Brain microvascular endothelial cell (primary cell): ENCODE measurements at regions not wholly inside any gene's neighbourhood (a gene's known extent, or its start where the extent isn't known, plus 50 kb on each side); places are given as distances from the start of the nearest gene placed in this dataset.

Experiments
- DNase-seq: peaks from one replicate; pipeline ENCODE4 v3.0.0-alpha.2; 2020
- H3K27ac ChIP-seq: fragments of 250-450 bp; sonication (Bioruptor Pico); 2 replicates; pipeline ENCODE4 v1.5.1; 2020; ENCODE audit warnings: mild to moderate bottlenecking, moderate library complexity
- H3K27me3 ChIP-seq: fragments of 250-450 bp; sonication (Bioruptor Pico); replicated peaks from 2 replicates; pipeline ENCODE4 v1.5.1; 2020; ENCODE audit warnings: mild to moderate bottlenecking
- H3K36me3 ChIP-seq: fragments of 250-450 bp; sonication (Bioruptor Pico); replicated peaks from 2 replicates; pipeline ENCODE4 v1.5.1; 2020; ENCODE audit warnings: mild to moderate bottlenecking
- H3K4me3 ChIP-seq: 2 replicates; pipeline ENCODE4 v1.5.1; 2011; ENCODE audit warnings: low read depth, mild to moderate bottlenecking, control low read depth, low read length, moderate library complexity
- CTCF ChIP-seq: IDR thresholded peaks from 2 replicates; pipeline ENCODE4 v1.5.1; 2011; ENCODE audit warnings: low read depth, mild to moderate bottlenecking, moderate library complexity, low read length, control low read depth, inconsistent platforms; ENCODE audit errors: missing control alignments
- in situ Hi-C: cut with HindIII; loops from 2 replicates; pipeline ENCODE4 v1.10.0; 2017; ENCODE audit warnings: low sequenced_read_pairs, low pct_ligation_motif_present

DNA sequence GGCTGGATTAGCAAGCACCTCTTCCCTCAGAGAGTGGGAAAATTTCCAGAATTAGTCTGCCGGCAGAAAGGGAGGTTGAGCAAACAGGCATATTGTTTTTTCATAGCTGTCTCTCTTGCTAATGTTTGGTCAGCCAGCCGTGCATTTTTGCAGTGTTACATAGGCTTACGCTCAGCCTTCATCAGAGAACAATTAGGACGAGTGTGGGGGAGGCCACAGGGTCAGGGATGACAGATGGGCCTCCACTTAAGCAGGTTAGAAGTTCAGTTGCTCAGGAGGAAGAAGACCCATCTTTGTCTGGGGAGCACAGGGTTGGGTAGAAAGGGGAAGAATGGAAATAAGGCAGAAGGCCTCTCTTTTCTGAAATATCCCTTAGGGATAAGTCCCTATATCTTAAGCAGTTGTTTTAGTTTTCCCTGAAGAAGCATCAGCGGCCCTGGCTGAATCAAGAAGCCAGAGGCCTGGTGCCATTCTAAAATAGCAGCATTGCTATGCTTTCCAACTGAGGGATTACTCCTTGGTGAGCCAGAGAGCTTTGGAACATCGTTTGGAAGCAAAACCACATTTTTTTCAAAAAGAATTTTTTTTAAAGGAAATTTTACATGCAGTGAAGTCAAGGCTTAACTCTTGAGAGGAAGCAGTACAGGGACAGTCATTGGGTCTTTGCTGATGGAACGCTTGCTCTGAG lies 118.8 kb downstream of the SMIM20 start:
- no peaks in the 10 kb centered on the region for H3K27me3 ChIP-seq
- in situ Hi-C loops, result no loop called here
- DNase-seq, result peak; percentile 78

GRCh38 chr4:26033389-26033788 lies 119.4 kb downstream of the SMIM20 start:
- no peak for TF ChIP-seq CTCF
- H3K36me3 ChIP-seq, result no peaks in the 10 kb centered on the region
- in situ Hi-C loops, result no loop called here
- no peaks in the 10 kb centered on the region for H3K27me3 ChIP-seq
- no peak overlapping the region for H3K27ac ChIP-seq
- no peak overlapping the region for H3K4me3 ChIP-seq
- DNase-seq, result no peak

More for the DNA sequence above, 118.8 kb downstream of the SMIM20 start:
- Histone ChIP-seq H3K4me3 (no peak overlapping the region), H3K36me3 (no peaks in the 10 kb centered on the region), H3K27ac (peak overlapping the region; percentile 62)
- TF ChIP-seq CTCF, result no peak

DNA sequence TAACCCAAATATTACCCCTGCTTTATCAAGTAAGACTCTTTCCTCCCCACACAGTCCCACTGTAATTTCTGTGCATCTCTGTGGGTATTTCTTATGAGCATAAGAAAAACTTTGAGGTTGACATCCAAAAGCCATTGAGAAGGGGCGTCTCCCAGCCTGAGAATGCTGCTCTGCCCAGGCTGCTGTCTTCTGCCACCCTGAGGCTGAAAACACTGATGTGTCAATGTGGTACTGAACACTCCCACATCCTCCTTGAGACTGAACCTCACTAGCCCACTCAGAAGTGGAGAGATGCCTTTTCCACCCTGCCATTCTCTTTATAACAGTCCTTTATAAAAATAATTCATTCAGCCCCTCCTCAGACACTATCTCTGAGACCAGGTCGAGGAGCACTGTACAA lies 120.8 kb downstream of the SMIM20 start:
- no peak for DNase-seq
- in situ Hi-C loops, result no loop called here
- Histone ChIP-seq H3K36me3 (no peaks in the 10 kb centered on the region), H3K27me3 (no peaks in the 10 kb centered on the region), H3K4me3 (no peak overlapping the region), H3K27ac (no peak overlapping the region)
- no peak for TF ChIP-seq CTCF

DNA sequence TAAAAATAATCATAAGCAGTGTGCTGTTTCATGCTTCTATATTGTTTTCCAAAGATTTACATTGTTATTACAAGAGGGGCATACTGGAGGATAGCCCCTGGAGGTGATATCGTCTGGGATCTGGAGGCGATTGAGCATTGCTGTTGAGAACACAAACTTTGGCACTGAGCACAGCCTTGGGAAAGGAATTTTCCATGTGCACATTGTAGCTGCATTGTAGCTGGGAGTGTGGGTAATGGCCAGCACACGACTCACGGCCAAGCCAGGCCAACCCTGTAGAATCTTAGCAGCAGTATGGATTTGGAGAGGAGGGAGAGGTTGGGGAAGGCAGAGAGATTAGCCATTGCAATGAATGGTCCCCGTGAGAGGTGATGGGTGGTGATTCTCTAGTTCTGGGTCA lies 121.9 kb downstream of the SMIM20 start:
- DNase-seq, result no peak
- Histone ChIP-seq H3K4me3 (no peak overlapping the region), H3K27ac (no peak overlapping the region), H3K36me3 (no peaks in the 10 kb centered on the region), H3K27me3 (no peaks in the 10 kb centered on the region)
- TF ChIP-seq CTCF, result no peak
- in situ Hi-C loops, result no loop called here

DNA sequence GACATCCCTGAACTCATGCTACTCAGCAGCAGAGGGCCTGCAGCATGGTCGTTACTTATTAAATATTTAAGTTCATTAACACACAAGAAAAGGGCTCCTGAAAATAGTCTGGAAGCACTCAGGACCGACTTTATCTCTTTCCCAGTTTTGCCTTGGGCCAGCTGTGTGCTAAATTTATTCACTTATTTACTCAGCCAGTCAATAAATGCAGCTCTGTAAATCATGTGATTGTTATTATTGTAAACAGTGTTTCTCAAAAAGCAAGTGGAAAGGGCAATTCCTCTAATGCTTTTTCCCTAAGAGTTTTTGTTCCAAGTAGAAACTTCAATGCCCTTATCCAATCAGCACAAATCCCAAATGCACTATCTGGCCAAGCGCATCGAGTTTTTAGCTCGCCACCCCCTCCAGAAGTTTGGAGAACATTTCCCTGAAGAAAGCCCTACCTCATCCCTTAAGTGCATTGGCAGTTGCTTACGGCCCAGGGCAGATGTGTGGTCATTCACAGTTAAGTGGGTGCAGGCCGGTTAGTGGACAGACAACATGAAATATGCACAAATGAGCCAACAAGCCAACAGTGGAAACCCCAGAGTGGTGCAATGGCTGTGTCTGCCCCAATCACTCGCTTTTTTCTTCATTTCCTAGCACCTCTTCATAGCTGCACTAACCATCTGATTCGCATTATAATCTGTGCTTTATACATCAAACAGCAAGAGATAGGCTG lies 125.8 kb downstream of the SMIM20 start:
- H3K27ac ChIP-seq, result no peak overlapping the region
- no peaks in the 10 kb centered on the region for H3K36me3 ChIP-seq
- no peaks in the 10 kb centered on the region for H3K27me3 ChIP-seq
- no peak for TF ChIP-seq CTCF
- H3K4me3 ChIP-seq, result no peak overlapping the region
- in situ Hi-C loops, result no loop called here
- no peak for DNase-seq
